Liver (tissue), 3 donors: ENCODE measurements at regions not wholly inside any gene's neighbourhood (a gene's known extent, or its start where the extent isn't known, plus 50 kb on each side); places are given as distances from the start of the nearest gene placed in this dataset.

Experiments
- ATF3 ChIP-seq: IDR thresholded peaks from 2 replicates; pipeline ENCODE4 v1.6.1; 2016; ENCODE audit warnings: antibody characterized with exemption
- CTCF ChIP-seq: fragments of 150-350 bp; IDR thresholded peaks from 2 replicates; pipeline ENCODE4 v1.5.1; 2017; ENCODE audit warnings: improper control_type of control experiment, low read depth, low read length; ENCODE audit not compliant: missing input control
- FOXA1 ChIP-seq: IDR thresholded peaks from 2 replicates; pipeline ENCODE4 v1.6.1; 2016; ENCODE audit warnings: antibody characterized with exemption
- GABPA ChIP-seq, 2 donors: IDR thresholded peaks in 1 of 2; conservative IDR thresholded peaks in 1 of 2; 2 replicates each; pipeline ENCODE4 v1.6.1; 2016; ENCODE audit warnings: antibody characterized with exemption in 2 of 2, mild to moderate bottlenecking in 1 of 2, moderate library complexity in 1 of 2
- JUND ChIP-seq, 2 donors: IDR thresholded peaks; 2 replicates each; pipeline ENCODE4 v1.6.1; 2016; ENCODE audit warnings: antibody characterized with exemption in 2 of 2
- MAX ChIP-seq: IDR thresholded peaks from 2 replicates; pipeline ENCODE4 v1.6.1; 2016; ENCODE audit warnings: antibody characterized with exemption
- RAD21 ChIP-seq, 2 donors: IDR thresholded peaks; 2 replicates each; pipeline ENCODE4 v1.6.1; 2016; ENCODE audit warnings: antibody characterized with exemption in 2 of 2, mild to moderate bottlenecking in 2 of 2
- REST ChIP-seq: IDR thresholded peaks from 2 replicates; pipeline ENCODE4 v1.6.1; 2016; ENCODE audit warnings: antibody characterized with exemption, mild to moderate bottlenecking
- SP1 ChIP-seq: IDR thresholded peaks from 2 replicates; pipeline ENCODE4 v1.6.1; 2018; ENCODE audit warnings: antibody characterized with exemption, mild to moderate bottlenecking
- TAF1 ChIP-seq: conservative IDR thresholded peaks from 2 replicates; pipeline ENCODE4 v1.6.1; 2016; ENCODE audit warnings: antibody characterized with exemption, mild to moderate bottlenecking
- ZBTB33 ChIP-seq: IDR thresholded peaks from 2 replicates; pipeline ENCODE4 v1.6.1; 2016; ENCODE audit warnings: antibody characterized with exemption
- donor health status: healthy.
- donor health status: healthy.

- TF ChIP-seq JUND (IDR thresholded peaks at IDR 0.05) (no peak), ATF3 (no peak), RAD21 (IDR thresholded peaks at IDR 0.05) (no peak), CTCF (no peak), MAX (no peak), GABPA (IDR thresholded peaks at IDR 0.05 in 1 of 2, conservative IDR thresholded peaks at IDR 0.05 in 1 of 2) (no peak), SP1 (no peak), REST (no peak), TAF1 (no peak), FOXA1 (no peak), ZBTB33 (no peak)
Measured at GRCh38 chr12:54716261-54716660, 68.1 kb upstream of the DCD start.
